Endodermal cell (in vitro differentiated cells): ENCODE measurements at regions not wholly inside any gene's neighbourhood (a gene's known extent, or its start where the extent isn't known, plus 50 kb on each side); places are given as distances from the start of the nearest gene placed in this dataset.

Source experiments
- DNase-seq: peaks from one replicate; pipeline ENCODE4 v3.0.0-alpha.2; 2017
- H3K27ac ChIP-seq: 2 replicates; pipeline ENCODE4 v1.5.1; 2013; ENCODE audit warnings: mild to moderate bottlenecking, low read depth, low read length, moderate library complexity
- H3K27me3 ChIP-seq: 2 replicates; pipeline ENCODE4 v1.6.1; 2013; ENCODE audit warnings: mild to moderate bottlenecking, low read length, moderate library complexity; ENCODE audit not compliant: insufficient read depth, control insufficient read depth, poor library complexity, severe bottlenecking
- H3K36me3 ChIP-seq: 2 replicates; pipeline ENCODE4 v1.7.0; 2013; ENCODE audit warnings: mild to moderate bottlenecking, low read length, moderate library complexity; ENCODE audit not compliant: control insufficient read depth, insufficient read depth
- H3K4me1 ChIP-seq: one replicate; pipeline ENCODE4 v1.7.0; 2013; ENCODE audit warnings: low read length; ENCODE audit not compliant: control insufficient read depth, insufficient read depth
- H3K4me3 ChIP-seq: 2 replicates; pipeline ENCODE4 v1.5.1; 2013; ENCODE audit warnings: mild to moderate bottlenecking, low read length, moderate library complexity
- H3K9ac ChIP-seq: 2 replicates; pipeline ENCODE4 v1.6.1; 2013; ENCODE audit warnings: mild to moderate bottlenecking, low read length, moderate library complexity; ENCODE audit not compliant: poor library complexity, severe bottlenecking; ENCODE audit errors: extremely low read depth
- H3K9me3 ChIP-seq: 2 replicates; pipeline ENCODE4 v1.6.1; 2013; ENCODE audit warnings: mild to moderate bottlenecking, low read length, moderate library complexity; ENCODE audit not compliant: control insufficient read depth
- H3K27ac Mint-ChIP-seq: 2 replicates; pipeline ENCODE4 v1.8.0; 2020; ENCODE audit warnings: mixed read lengths
- H3K27me3 Mint-ChIP-seq: 2 replicates; pipeline ENCODE4 v1.8.0; 2021; ENCODE audit warnings: mild to moderate bottlenecking, mixed read lengths; ENCODE audit not compliant: insufficient read depth
- H3K36me3 Mint-ChIP-seq: 2 replicates; pipeline ENCODE4 v1.8.0; 2020; ENCODE audit warnings: low read depth, mixed read lengths
- H3K4me1 Mint-ChIP-seq: 2 replicates; pipeline ENCODE4 v1.8.0; 2020; ENCODE audit warnings: mixed read lengths
- H3K4me3 Mint-ChIP-seq: 2 replicates; pipeline ENCODE4 v1.8.0; 2020; ENCODE audit warnings: mild to moderate bottlenecking, moderate library complexity, mixed read lengths
- H3K9me3 Mint-ChIP-seq: 2 replicates; pipeline ENCODE4 v1.8.0; 2020; ENCODE audit warnings: mild to moderate bottlenecking, mixed read lengths
- WGBS, 2 experiments: methylation state at CpG; one replicate each; pipeline versions ENCODE4 v1.1.5 to v1.1.7; 2013; ENCODE audit warnings: missing lambda C conversion rate in 2 of 2, mixed read lengths in 1 of 2; ENCODE audit not compliant: insufficient coverage in 1 of 2, insufficient read length in 1 of 2; 5-methylcytosine and 5-hydroxymethylcytosine counted together
- TF ChIP-seq, protein P1 (sequence below): fragments of 200-600 bp; sonication (generic); conservative IDR thresholded peaks from 2 replicates; pipeline ENCODE4 v1.5.0; 2021; ENCODE audit warnings: antibody characterized with exemption, mild to moderate bottlenecking

GRCh38 chr2:18161681-18162080 is 283.2 kb downstream of the KCNS3 start:
- no peak overlapping the region for H3K27ac Mint-ChIP-seq
- no peak overlapping the region for H3K9ac ChIP-seq
- no peaks in the 10 kb centered on the region for H3K36me3 ChIP-seq
- no peak overlapping the region for H3K4me3 Mint-ChIP-seq
- no peaks in the 10 kb centered on the region for H3K9me3 Mint-ChIP-seq
- no peaks in the 10 kb centered on the region for H3K9me3 ChIP-seq
- no peak overlapping the region for H3K27ac ChIP-seq
- peaks cover 10% of the 10 kb centered on the region for H3K27me3 Mint-ChIP-seq
- TF ChIP-seq, protein P1, sequence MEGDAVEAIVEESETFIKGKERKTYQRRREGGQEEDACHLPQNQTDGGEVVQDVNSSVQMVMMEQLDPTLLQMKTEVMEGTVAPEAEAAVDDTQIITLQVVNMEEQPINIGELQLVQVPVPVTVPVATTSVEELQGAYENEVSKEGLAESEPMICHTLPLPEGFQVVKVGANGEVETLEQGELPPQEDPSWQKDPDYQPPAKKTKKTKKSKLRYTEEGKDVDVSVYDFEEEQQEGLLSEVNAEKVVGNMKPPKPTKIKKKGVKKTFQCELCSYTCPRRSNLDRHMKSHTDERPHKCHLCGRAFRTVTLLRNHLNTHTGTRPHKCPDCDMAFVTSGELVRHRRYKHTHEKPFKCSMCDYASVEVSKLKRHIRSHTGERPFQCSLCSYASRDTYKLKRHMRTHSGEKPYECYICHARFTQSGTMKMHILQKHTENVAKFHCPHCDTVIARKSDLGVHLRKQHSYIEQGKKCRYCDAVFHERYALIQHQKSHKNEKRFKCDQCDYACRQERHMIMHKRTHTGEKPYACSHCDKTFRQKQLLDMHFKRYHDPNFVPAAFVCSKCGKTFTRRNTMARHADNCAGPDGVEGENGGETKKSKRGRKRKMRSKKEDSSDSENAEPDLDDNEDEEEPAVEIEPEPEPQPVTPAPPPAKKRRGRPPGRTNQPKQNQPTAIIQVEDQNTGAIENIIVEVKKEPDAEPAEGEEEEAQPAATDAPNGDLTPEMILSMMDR = no peak
- peaks cover 5% of the 10 kb centered on the region for H3K27me3 ChIP-seq
- H3K4me1 ChIP-seq = no peaks in the 10 kb centered on the region
- peaks cover 4% of the 10 kb centered on the region for H3K4me1 Mint-ChIP-seq
- 89 to 96% methylated on average over 5 of the region's 5 CpGs for WGBS, 2 experiments
- H3K36me3 Mint-ChIP-seq = no peaks in the 10 kb centered on the region
- DNase-seq = no peak
- no peak overlapping the region for H3K4me3 ChIP-seq

DNA sequence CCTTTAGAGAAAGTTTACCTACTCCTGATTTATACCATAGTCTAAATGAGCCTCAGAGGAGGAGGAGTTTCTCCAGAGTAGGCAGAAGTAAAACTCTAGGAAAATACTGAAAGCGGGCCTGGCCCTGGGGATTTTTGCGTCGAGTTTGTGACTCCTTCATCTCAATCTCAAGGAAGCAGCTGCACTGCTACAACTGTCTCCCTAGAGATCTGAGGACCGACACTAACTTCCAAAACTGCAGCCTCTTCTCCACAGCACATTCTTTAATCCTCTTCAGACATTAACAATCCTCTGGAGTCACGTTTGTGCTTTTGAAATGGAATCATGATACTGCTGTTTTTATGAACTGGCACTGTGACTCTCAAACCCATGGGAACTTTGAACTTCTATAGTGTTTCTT is 281.4 kb downstream of the KCNS3 start:
- Histone ChIP-seq H3K27ac (no peak overlapping the region), H3K4me3 (no peak overlapping the region), H3K9me3 (no peaks in the 10 kb centered on the region), H3K27me3 (peaks cover 10% of the 10 kb centered on the region), H3K9ac (no peak overlapping the region), H3K4me1 (no peaks in the 10 kb centered on the region), H3K36me3 (no peaks in the 10 kb centered on the region)
- Mint-ChIP-seq H3K4me1 (peaks cover 4% of the 10 kb centered on the region), H3K36me3 (no peaks in the 10 kb centered on the region), H3K27me3 (peaks cover 5% of the 10 kb centered on the region), H3K9me3 (no peaks in the 10 kb centered on the region), H3K4me3 (no peak overlapping the region), H3K27ac (no peak overlapping the region)
- DNase-seq = no peak
- TF ChIP-seq, protein P1 = no peak
- 92 to 93% methylated on average over 5 of the region's 5 CpGs for WGBS, 2 experiments

- TF ChIP-seq, protein P1 = no peak
- H3K4me1 Mint-ChIP-seq = no peaks in the 10 kb centered on the region
- no peak overlapping the region for H3K4me3 Mint-ChIP-seq
- Histone ChIP-seq H3K27ac (no peak overlapping the region), H3K9ac (no peak overlapping the region), H3K9me3 (no peaks in the 10 kb centered on the region), H3K4me1 (no peaks in the 10 kb centered on the region), H3K27me3 (peaks cover 38% of the 10 kb centered on the region), H3K36me3 (no peaks in the 10 kb centered on the region), H3K4me3 (no peak overlapping the region)
- no peaks in the 10 kb centered on the region for H3K36me3 Mint-ChIP-seq
- peaks cover 30% of the 10 kb centered on the region for H3K27me3 Mint-ChIP-seq
- no peak overlapping the region for H3K27ac Mint-ChIP-seq
- DNase-seq = no peak
- WGBS, 2 experiments = 92% methylated on average over 2 of the region's 2 CpGs; no CpG with 5 or more reads in 1 of the 2 experiments
- H3K9me3 Mint-ChIP-seq = no peaks in the 10 kb centered on the region
These were observed 278.0 kb downstream of the KCNS3 start for GRCh38 chr2:18156421-18156820.
